ENCODE measurements at regions not wholly inside any gene's neighbourhood (a gene's known extent, or its start where the extent isn't known, plus 50 kb on each side); places are given as distances from the start of the nearest gene placed in this dataset.

GRCh38 chr14:82445810-82446570, 912.3 kb upstream of the SEL1L start:
- FAIRE-seq (no peak), DNase-seq (ENCODE audit: insufficient read length, low spot score) (no peak)
- TF ChIP-seq POU2F2 (IDR thresholded peaks at IDR 0.05; ENCODE audit: low read depth, low read length) (no peak), POLR2AphosphoS5 (IDR thresholded peaks at IDR 0.05; ENCODE audit: low read depth, low read length) (no peak), PAX5 (IDR thresholded peaks at IDR 0.05; ENCODE audit: insufficient read depth, low read length, severe bottlenecking) (no peak), SPI1 (IDR thresholded peaks at IDR 0.05; ENCODE audit: low read depth, low read length) (no peak), TAF1 (IDR thresholded peaks at IDR 0.05; ENCODE audit: low read depth, low read length) (no peak), POLR2A (IDR thresholded peaks at IDR 0.05; ENCODE audit: low read depth, low read length) (no peak)

GRCh38 chr14:82447586-82447985, 913.9 kb upstream of the SEL1L start:
- no peak for TF ChIP-seq PAX5 (IDR thresholded peaks at IDR 0.05; ENCODE audit: insufficient read depth, low read length, severe bottlenecking)
- no peak for TF ChIP-seq SPI1 (IDR thresholded peaks at IDR 0.05; ENCODE audit: low read depth, low read length)
- no peak for TF ChIP-seq POLR2AphosphoS5 (IDR thresholded peaks at IDR 0.05; ENCODE audit: low read depth, low read length)
- no peak for TF ChIP-seq TAF1 (IDR thresholded peaks at IDR 0.05; ENCODE audit: low read depth, low read length)
- TF ChIP-seq POU2F2 (IDR thresholded peaks at IDR 0.05; ENCODE audit: low read depth, low read length): no peak
- TF ChIP-seq POLR2A (IDR thresholded peaks at IDR 0.05; ENCODE audit: low read depth, low read length): no peak
- DNase-seq (ENCODE audit: insufficient read length, low spot score) (no peak), FAIRE-seq (no peak)

GRCh38 chr14:82449926-82450468, 916.3 kb upstream of the SEL1L start:
- DNase-seq (ENCODE audit: insufficient read length, low spot score) (no peak), FAIRE-seq (no peak)
- no peak for TF ChIP-seq PAX5 (IDR thresholded peaks at IDR 0.05; ENCODE audit: insufficient read depth, low read length, severe bottlenecking)
- no peak for TF ChIP-seq SPI1 (IDR thresholded peaks at IDR 0.05; ENCODE audit: low read depth, low read length)
- no peak for TF ChIP-seq POU2F2 (IDR thresholded peaks at IDR 0.05; ENCODE audit: low read depth, low read length)
- no peak for TF ChIP-seq TAF1 (IDR thresholded peaks at IDR 0.05; ENCODE audit: low read depth, low read length)
- no peak for TF ChIP-seq POLR2AphosphoS5 (IDR thresholded peaks at IDR 0.05; ENCODE audit: low read depth, low read length)
- TF ChIP-seq POLR2A (IDR thresholded peaks at IDR 0.05; ENCODE audit: low read depth, low read length): no peak

DNA sequence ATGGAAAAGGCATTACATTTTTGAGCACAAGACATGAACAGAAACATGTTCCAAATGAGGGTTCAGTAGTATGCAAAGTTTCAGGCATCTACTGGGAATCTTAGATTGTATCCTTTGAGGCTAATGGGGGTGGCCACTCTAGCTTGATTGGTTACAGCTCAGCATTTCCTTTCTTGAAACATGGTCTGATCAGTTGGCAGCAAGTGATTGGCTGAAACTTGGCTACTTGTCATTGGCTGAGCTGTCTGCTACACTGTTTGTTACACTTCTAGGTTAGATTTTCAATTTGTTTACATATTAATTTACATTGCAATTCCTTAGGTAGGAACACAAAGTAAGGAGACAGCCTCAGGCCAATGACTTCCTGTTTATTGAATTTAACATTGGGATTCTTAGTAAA, 918.0 kb upstream of the SEL1L start:
- DNase-seq (ENCODE audit: insufficient read length, low spot score) (no peak), FAIRE-seq (no peak)

DNA sequence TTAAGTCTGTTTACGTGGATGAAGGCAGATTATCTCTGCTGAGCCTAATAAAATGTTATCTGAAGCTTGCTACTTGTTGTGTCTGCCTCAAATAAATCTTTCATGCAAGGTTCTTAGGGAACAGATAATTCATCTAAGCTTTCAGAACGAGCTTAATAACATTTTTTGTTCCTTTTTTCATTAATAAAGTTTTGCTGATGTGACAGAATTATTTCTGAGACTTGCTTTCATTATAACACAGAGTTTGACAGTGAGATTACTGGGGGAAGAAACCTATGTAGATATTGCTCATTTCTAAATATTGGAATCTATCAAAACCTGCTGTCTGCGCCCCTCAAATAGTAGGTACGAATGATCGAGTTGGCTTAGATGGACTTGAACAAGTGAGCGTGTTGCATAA, 948.7 kb upstream of the SEL1L start:
- FAIRE-seq: no peak
- DNase-seq (ENCODE audit: insufficient read length, low spot score): no peak
- no peak for TF ChIP-seq POLR2A (IDR thresholded peaks at IDR 0.05; ENCODE audit: low read depth, low read length)
- no peak for TF ChIP-seq TAF1 (IDR thresholded peaks at IDR 0.05; ENCODE audit: low read depth, low read length)
- no peak for TF ChIP-seq POLR2AphosphoS5 (IDR thresholded peaks at IDR 0.05; ENCODE audit: low read depth, low read length)
- TF ChIP-seq SPI1 (IDR thresholded peaks at IDR 0.05; ENCODE audit: low read depth, low read length): no peak
- no peak for TF ChIP-seq POU2F2 (IDR thresholded peaks at IDR 0.05; ENCODE audit: low read depth, low read length)
- no peak for TF ChIP-seq PAX5 (IDR thresholded peaks at IDR 0.05; ENCODE audit: insufficient read depth, low read length, severe bottlenecking)

More for the DNA sequence above, 918.0 kb upstream of the SEL1L start:
- no peak for TF ChIP-seq POU2F2 (IDR thresholded peaks at IDR 0.05; ENCODE audit: low read depth, low read length)

GRCh38 chr14:82488473-82488872, 954.8 kb upstream of the SEL1L start:
- FAIRE-seq: no peak
- no peak for TF ChIP-seq POLR2A (IDR thresholded peaks at IDR 0.05; ENCODE audit: low read depth, low read length)
- no peak for TF ChIP-seq TAF1 (IDR thresholded peaks at IDR 0.05; ENCODE audit: low read depth, low read length)
- TF ChIP-seq PAX5 (IDR thresholded peaks at IDR 0.05; ENCODE audit: insufficient read depth, low read length, severe bottlenecking): no peak
- TF ChIP-seq POLR2AphosphoS5 (IDR thresholded peaks at IDR 0.05; ENCODE audit: low read depth, low read length): no peak
- no peak for TF ChIP-seq POU2F2 (IDR thresholded peaks at IDR 0.05; ENCODE audit: low read depth, low read length)
- no peak for TF ChIP-seq SPI1 (IDR thresholded peaks at IDR 0.05; ENCODE audit: low read depth, low read length)
- no peak for DNase-seq (ENCODE audit: insufficient read length, low spot score)

- DNase-seq (ENCODE audit: insufficient read length, low spot score) (no peak), FAIRE-seq (no peak)
- TF ChIP-seq PAX5 (IDR thresholded peaks at IDR 0.05; ENCODE audit: insufficient read depth, low read length, severe bottlenecking): no peak
- no peak for TF ChIP-seq POU2F2 (IDR thresholded peaks at IDR 0.05; ENCODE audit: low read depth, low read length)
- TF ChIP-seq SPI1 (IDR thresholded peaks at IDR 0.05; ENCODE audit: low read depth, low read length): no peak
- TF ChIP-seq POLR2AphosphoS5 (IDR thresholded peaks at IDR 0.05; ENCODE audit: low read depth, low read length): no peak
- TF ChIP-seq TAF1 (IDR thresholded peaks at IDR 0.05; ENCODE audit: low read depth, low read length): no peak
- TF ChIP-seq POLR2A (IDR thresholded peaks at IDR 0.05; ENCODE audit: low read depth, low read length): no peak
Observed at GRCh38 chr14:82490397-82490796, 956.7 kb upstream of the SEL1L start.

- DNase-seq (ENCODE audit: insufficient read length, low spot score): no peak
- FAIRE-seq: no peak
- TF ChIP-seq POLR2AphosphoS5 (IDR thresholded peaks at IDR 0.05; ENCODE audit: low read depth, low read length): no peak
- no peak for TF ChIP-seq TAF1 (IDR thresholded peaks at IDR 0.05; ENCODE audit: low read depth, low read length)
- no peak for TF ChIP-seq POU2F2 (IDR thresholded peaks at IDR 0.05; ENCODE audit: low read depth, low read length)
- TF ChIP-seq PAX5 (IDR thresholded peaks at IDR 0.05; ENCODE audit: insufficient read depth, low read length, severe bottlenecking): no peak
Observed at GRCh38 chr14:82492157-82492556, 958.5 kb upstream of the SEL1L start.

DNA sequence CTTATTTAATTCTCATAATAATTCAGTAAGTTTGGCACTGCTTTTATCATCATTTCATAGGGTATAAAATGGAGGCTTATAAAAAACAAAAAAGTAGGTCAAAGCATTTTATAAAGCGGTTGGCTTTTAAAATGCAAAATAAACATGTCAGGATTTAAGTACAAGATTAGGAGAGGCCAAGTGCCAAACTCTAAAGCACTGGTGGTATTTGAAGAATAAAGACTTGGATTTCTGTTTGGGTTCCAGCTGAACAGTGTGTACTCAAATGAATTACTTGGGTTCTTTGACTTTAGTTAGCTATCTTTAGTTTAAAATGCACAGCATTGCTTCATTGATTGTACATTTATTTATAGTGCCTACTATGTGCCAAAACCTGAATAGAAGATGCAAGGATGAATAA, 966.6 kb upstream of the SEL1L start:
- TF ChIP-seq TAF1 (IDR thresholded peaks at IDR 0.05; ENCODE audit: low read depth, low read length): no peak
- TF ChIP-seq POLR2A (IDR thresholded peaks at IDR 0.05; ENCODE audit: low read depth, low read length): no peak
- DNase-seq (ENCODE audit: insufficient read length, low spot score) (no peak), FAIRE-seq (no peak)

GRCh38 chr14:82501554-82501953, 967.9 kb upstream of the SEL1L start:
- FAIRE-seq (no peak), DNase-seq (ENCODE audit: insufficient read length, low spot score) (no peak)
- TF ChIP-seq POLR2A (IDR thresholded peaks at IDR 0.05; ENCODE audit: low read depth, low read length) (no peak), SPI1 (IDR thresholded peaks at IDR 0.05; ENCODE audit: low read depth, low read length) (no peak), PAX5 (IDR thresholded peaks at IDR 0.05; ENCODE audit: insufficient read depth, low read length, severe bottlenecking) (no peak), POU2F2 (IDR thresholded peaks at IDR 0.05; ENCODE audit: low read depth, low read length) (no peak), POLR2AphosphoS5 (IDR thresholded peaks at IDR 0.05; ENCODE audit: low read depth, low read length) (no peak), TAF1 (IDR thresholded peaks at IDR 0.05; ENCODE audit: low read depth, low read length) (no peak)

Measured in GM12891 (cell line).